ENCODE measurements at regions not wholly inside any gene's neighbourhood (a gene's known extent, or its start where the extent isn't known, plus 50 kb on each side); places are given as distances from the start of the nearest gene placed in this dataset.
"Not testable (repeated sequence)": the region's sequence is repeated elsewhere in the genome, so short reads cannot be mapped to it uniquely, and the experiment has no call there.

GRCh38 chr16:80894091-80894490 lies 89.7 kb upstream of the CDYL2 start:
- no peak for DNase-seq (ENCODE audit: low spot score)
- no peak for TF ChIP-seq CTCF (IDR thresholded peaks at IDR 0.05)
- Histone ChIP-seq H3K4me3 (no peak overlapping the region), H3K9me3 (no peaks in the 10 kb centered on the region), H3K27me3 (no peaks in the 10 kb centered on the region), H3K4me1 (no peaks in the 10 kb centered on the region), H3K27ac (no peak overlapping the region), H3K36me3 (no peaks in the 10 kb centered on the region)

GRCh38 chr16:80893686-80894085 lies 89.3 kb upstream of the CDYL2 start:
- Histone ChIP-seq H3K4me3 (no peak overlapping the region), H3K36me3 (no peaks in the 10 kb centered on the region), H3K4me1 (no peaks in the 10 kb centered on the region), H3K27me3 (no peaks in the 10 kb centered on the region), H3K27ac (no peak overlapping the region), H3K9me3 (no peaks in the 10 kb centered on the region)
- TF ChIP-seq CTCF (IDR thresholded peaks at IDR 0.05), result no peak
- no peak for DNase-seq (ENCODE audit: low spot score)

- not testable (repeated sequence) for H3K4me3 ChIP-seq; DNase-seq (ENCODE audit: low spot score); H3K27me3 ChIP-seq; H3K4me1 ChIP-seq; H3K27ac ChIP-seq; H3K9me3 ChIP-seq; H3K36me3 ChIP-seq
These were observed 88.0 kb upstream of the CDYL2 start for GRCh38 chr16:80892395-80892794.

GRCh38 chr16:80889779-80890359 lies 85.5 kb upstream of the CDYL2 start:
- Histone ChIP-seq H3K36me3 (no peaks in the 10 kb centered on the region), H3K27ac (no peak overlapping the region), H3K27me3 (no peaks in the 10 kb centered on the region), H3K4me3 (no peak overlapping the region), H3K9me3 (no peaks in the 10 kb centered on the region), H3K4me1 (no peaks in the 10 kb centered on the region)
- no peak for TF ChIP-seq CTCF (IDR thresholded peaks at IDR 0.05)
- DNase-seq (ENCODE audit: low spot score), result no peak

GRCh38 chr16:80887062-80887461 lies 82.7 kb upstream of the CDYL2 start:
- no peak for DNase-seq (ENCODE audit: low spot score)
- no peaks in the 10 kb centered on the region for H3K4me1 ChIP-seq

GRCh38 chr16:80883816-80884215 lies 79.4 kb upstream of the CDYL2 start:
- Histone ChIP-seq H3K4me1 (no peaks in the 10 kb centered on the region), H3K27ac (no peak overlapping the region), H3K36me3 (no peaks in the 10 kb centered on the region), H3K27me3 (no peaks in the 10 kb centered on the region), H3K4me3 (no peak overlapping the region), H3K9me3 (no peaks in the 10 kb centered on the region)
- no peak for DNase-seq (ENCODE audit: low spot score)
- no peak for TF ChIP-seq CTCF (IDR thresholded peaks at IDR 0.05)

More at GRCh38 chr16:80887062-80887461, 82.7 kb upstream of the CDYL2 start:
- Histone ChIP-seq H3K9me3 (no peaks in the 10 kb centered on the region), H3K27me3 (no peaks in the 10 kb centered on the region), H3K4me3 (no peak overlapping the region), H3K27ac (no peak overlapping the region), H3K36me3 (no peaks in the 10 kb centered on the region)
- no peak for TF ChIP-seq CTCF (IDR thresholded peaks at IDR 0.05)
